HG02623 (cell line): ENCODE measurements at regions not wholly inside any gene's neighbourhood (a gene's known extent, or its start where the extent isn't known, plus 50 kb on each side); places are given as distances from the start of the nearest gene placed in this dataset.
"Not testable (repeated sequence)": the region's sequence is repeated elsewhere in the genome, so short reads cannot be mapped to it uniquely, and the experiment has no call there.

Experiments
- ATAC-seq: cut with Tn5 transposase; IDR thresholded peaks from one replicate; pipeline ENCODE4 v1.9.1; 2021; ENCODE audit warnings: moderate library complexity; ENCODE audit not compliant: unreplicated experiment

DNA sequence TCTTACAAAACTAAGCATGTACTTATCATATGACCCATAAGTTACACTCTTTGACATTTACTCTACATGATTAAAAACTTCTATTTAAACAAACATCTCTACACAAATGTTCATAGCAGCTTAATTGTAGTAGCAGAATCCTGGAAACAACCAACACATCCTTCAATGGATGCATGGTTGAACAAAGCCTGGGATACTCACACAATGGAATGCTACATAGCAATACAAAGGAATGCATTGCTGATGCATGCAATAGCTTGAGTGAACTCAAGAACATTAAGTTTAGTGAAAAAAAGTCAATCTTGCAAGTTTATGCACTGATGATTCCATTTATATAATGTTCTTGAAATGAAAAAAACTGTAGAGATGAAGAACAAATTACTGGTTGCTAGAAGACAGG lies 686.9 kb downstream of the LRRIQ3 start:
- no peak for ATAC-seq

DNA sequence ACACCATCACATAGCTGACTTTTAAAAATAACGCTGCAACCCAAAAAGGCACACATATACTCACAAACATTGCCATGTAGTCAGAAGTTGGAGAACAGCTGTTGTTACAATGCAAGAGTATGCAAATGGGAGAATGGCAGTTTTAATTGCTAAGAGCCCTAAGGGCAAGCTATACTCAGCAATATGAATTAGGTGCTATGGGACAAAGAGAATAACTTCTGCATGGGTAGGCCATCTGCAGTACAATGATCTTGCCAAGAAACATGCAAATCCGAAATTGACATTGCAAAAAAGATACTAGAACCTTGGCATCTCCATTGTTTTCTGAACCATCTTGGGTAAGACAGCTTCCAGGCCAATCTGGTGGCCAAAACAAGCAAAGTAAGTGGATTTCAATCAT lies 697.8 kb downstream of the LRRIQ3 start:
- ATAC-seq = no peak

DNA sequence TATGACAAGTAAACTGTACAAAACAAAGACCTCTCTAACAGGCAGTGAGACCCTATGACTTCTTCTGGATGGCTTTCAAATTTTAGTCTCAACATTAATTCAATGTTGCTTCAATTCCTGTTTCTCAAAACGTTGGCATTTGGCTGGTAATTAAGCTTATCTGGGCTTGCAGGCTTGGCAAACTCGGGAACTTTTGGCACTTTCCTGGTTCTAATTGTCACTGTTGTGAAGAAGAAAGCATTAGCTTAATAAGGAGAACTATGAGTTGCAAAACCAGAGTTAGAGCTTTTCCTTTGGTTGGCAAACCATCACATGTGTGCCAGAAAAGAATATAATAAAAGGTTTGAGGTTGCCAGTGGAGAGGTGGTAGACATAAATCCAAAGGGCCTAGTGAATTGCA lies 698.3 kb downstream of the LRRIQ3 start:
- ATAC-seq = no peak

DNA sequence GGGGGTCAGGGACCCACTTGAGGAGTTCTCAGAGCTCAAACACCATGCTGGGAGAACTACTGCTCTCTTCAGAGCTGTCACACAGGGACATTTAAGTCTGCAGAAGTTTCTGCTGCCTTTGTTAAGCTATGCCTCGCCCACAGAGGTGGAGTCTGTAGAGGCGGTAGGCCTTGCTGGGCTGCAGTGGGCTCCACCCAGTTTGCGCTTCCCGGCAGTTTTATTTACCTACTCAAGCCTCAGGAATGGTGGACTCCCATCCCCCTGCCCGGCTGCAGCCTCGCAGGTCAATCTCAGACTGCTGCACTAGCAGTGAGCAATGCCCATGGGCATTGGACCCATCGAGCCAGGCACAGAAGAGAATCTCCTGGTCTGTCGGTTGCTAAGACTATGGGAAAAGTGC lies 706.4 kb downstream of the LRRIQ3 start:
- ATAC-seq = no peak

DNA sequence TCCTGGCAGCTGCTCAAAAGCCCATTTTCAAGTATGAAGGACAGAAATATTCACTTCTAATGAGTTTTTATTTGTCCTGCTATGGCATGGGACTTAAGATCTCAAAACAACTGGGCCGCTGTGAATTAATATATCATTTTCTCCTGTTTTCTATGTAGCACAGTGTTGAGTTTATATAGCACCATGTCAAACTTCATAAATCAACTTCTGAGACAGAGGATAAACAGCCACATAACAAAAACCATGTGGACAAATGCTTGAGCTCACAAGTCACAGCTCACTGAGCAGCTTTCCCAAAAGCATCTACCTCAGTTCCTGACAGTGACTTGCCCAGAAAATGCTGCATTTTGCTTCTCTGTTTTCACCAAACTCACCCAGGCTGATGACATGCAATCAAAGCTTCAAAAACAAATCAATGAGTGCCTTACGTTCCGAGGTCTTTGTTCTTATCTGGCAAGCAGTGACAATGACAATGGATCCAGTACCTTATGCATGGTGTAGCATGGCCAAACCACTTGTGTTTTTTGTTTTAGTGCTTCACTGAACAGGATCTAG lies 722.6 kb downstream of the LRRIQ3 start:
- no peak for ATAC-seq

DNA sequence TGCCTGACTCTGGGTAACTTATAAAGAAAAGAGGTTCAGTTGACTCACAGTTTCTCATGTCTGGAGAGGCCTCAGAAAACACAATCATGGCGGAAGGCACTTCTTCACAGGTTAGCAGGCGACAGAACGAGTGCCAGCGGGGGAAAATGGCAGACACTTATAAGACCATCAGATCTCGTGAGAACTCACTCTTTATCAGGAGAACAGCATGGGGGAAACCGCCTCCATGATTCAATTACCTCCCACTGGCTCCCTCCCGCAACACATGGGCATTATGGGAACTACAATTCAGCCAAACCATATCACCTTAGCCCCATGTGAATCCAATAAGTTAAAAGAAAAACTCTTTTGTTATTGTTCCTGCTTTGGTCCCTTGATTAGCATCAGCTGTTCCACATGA lies 725.2 kb downstream of the LRRIQ3 start:
- ATAC-seq = no peak

DNA sequence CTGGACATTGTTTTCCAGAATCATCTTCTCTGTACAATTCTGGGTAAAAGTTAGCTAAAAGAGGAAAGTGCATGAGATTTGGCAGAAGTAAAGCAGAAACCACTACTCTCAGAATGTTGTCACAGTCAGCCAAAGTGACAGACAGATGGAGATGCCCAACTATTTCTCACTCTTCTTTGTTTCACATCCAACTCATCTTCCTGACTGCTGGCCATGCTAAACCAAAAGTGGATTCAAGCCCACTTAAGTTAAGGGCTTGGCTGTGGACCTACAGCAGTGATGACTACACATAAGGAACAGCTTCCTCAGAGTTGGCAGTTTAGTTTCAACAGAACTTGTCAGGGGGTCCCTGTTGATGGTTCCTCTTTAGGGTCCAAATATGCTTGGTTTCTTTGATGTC lies 730.2 kb downstream of the LRRIQ3 start:
- ATAC-seq = no peak

DNA sequence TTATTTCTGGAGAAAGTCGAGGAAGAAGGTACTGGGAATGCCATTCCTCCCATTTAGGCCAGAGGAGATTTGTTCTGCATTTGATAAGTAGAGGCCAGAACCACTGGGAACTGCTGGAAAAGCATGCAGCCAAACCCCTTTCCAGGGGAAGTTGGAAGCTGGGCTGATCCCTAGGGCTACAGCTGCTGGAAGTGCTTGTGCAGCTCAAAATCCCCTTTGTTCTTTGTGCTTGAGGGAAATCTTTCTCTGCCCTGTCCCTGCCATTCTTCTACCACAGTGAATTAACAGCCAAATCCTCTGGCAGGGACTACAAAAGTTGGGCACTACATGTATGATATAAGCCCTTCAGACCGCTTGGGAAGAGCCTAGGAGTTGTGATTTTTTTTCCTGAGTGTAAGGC lies 734.1 kb downstream of the LRRIQ3 start:
- no peak for ATAC-seq

DNA sequence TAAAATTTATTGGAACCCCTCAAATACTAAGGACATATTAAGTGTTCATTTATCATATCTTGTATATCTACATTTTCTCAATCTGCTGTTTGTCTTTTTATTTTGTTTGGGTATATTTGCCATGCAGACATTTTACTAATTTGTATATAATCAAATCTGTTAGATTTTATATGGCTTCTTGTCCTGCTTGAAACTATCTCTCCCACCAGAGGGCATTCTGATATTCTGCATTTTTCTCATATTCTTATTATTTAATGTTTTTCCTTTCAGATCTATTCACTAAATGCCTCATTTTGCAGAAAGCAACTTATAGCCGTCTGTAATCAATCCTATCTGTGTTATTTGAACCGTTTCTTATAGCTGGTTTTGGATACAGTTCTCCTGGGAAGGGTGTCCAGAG lies 745.5 kb downstream of the LRRIQ3 start:
- ATAC-seq = no peak

DNA sequence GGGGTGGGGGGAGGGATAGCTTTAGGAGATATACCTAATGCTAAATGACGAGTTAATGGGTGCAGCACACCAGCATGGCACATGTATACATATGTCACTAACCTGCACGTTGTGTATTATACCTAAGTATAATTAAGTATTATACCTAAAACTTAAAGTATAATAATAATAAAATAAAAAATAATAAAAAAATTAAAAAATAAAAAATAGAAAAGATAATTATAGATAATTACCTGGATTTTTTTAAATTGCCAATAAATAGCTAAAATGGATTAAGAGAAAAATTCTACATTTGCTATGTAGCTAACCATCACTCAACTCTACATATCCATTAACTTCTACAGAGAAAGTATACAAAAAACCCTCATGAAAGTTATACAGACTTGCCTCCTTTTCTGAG lies 747.3 kb downstream of the LRRIQ3 start:
- ATAC-seq = not testable (repeated sequence)

DNA sequence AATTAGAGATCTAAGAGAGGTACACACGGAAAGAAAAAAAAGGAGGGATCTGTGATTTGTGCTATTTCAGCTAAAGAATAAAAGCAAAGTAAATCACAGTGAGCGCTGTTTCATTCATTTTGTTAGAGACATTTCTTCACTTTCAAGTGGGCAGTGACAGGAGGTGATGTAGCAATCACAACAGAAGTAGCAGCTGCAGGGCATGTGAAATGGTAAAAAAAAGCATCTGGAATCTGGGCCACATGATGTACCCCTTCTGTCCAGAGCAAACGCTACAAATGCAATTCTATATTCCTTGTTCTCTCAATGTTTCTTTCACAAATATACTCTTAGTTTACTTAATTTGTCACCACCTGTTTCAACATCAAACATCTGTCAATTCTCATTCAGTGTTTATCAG lies 786.5 kb downstream of the LRRIQ3 start:
- no peak for ATAC-seq

DNA sequence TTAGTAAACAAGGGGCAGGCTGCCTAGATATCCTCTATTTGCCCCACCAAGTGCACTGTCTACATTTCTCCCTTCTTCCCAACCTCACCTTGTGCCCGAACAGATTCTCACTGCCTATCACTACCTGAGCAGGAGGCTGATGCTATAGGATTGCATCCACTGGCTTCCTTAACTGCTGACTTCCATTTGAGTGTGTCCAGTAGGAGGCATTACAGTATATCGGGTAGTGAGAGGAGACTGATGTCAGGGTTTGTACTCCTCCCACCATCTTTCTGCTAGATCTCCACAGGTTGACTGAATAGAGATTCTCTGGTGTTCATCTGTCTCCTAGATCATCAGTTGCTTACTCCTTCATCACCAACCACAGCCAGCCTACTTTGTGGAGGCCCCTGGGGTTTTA lies 796.3 kb downstream of the LRRIQ3 start:
- no peak for ATAC-seq

DNA sequence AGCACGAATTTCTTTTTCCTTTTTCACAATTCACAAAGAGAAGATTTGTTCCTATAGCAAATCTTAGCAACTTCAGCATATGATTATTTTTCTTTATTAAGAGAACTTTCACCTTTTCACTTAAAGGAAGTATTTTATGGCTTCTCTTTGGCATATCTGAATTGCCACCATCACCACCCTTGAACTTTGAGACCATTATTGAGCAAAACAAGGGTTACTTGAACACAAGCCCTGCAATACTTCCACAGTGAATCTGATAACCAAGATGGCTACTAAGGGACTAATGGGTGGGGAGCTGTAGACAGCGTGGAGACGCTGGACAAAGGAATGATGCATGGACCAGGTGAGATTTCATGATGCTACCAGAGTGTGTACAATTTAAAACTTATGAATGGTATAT lies 815.0 kb downstream of the LRRIQ3 start:
- no peak for ATAC-seq

DNA sequence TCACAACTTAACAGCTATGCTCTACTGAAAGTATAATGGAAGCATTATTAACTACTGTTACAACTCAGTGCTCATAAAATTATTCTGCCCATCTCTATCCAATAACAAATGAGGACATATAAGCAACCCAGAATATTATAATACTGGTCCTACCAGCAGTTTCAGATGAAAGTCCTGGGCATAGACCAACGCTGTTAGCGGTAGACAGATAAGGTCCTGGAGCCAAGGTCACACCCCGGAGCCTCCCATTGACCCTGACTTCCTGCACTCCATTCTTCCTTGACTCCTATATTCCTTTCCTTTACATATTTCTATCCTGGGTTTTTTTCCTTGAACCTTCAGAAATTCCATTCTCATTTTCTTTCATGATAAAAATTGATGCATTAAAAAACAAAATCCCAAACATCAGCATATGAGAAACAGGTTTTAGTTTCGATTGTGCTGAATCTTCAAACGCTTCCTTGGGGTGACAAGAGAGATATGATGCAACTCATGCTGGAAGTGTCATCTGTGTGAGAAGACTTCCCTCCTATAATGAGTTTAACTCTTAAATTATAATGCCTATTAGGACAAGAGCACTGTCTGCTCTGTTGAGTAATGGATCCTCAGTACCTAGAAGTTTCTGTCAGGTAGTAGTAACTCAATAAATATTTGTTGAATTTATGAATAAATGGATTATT lies 831.1 kb downstream of the LRRIQ3 start:
- no peak for ATAC-seq

DNA sequence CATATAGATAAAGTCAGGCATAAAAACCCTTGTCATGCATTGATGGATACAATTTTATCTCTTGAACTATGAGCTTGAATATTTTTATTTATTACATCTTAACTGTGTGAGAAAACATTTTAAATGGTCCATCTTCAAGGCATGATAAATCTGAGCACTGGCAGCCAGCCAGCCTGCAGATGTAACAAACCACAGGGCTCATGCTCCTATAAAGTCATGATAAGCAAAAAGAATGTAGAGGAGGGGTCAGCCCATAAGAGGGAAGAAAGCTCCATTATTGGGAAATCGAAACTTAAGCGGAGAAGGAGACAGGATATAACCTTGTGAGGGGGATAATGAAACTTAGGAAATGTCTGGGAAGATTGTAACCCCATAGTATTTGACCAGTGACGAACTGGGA lies 839.0 kb downstream of the LRRIQ3 start:
- ATAC-seq = no peak

DNA sequence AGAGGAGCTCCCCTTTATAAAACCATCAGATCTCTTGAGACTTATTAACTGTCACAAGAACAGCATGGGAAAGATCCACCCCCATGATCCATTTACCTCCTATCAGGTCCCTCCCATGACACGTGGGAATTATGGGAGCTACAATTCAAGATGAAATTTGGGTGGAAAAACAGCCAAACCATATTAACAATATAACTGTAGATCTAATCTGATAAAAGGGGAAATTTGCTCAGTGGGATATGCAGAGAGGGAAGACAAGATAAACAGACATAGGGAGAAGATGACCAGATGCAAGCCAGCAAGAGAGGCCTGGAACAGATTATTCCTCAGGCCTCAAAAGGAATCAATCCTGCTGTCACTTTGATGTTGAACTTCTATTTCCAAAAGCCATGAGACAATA lies 841.5 kb downstream of the LRRIQ3 start:
- no peak for ATAC-seq

DNA sequence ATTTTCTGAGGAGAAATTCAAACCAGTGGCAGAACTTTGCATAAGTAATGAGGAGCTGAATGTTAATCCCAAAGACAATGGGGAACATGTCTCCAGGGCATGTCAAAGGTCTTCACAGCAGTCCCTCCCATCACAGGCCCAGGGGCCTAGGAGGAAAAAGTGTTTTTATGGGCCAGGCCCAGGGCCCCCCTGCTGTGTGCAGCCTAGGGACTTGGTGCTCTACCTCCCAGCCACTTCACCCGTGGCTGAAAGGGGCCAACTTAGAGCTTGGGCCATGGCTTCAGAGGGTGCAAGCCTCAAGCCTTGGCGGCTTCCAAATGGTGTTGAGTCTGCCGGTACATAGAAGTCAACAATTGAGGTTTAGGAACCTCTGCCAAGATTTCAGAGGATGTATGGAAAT lies 854.0 kb downstream of the LRRIQ3 start:
- ATAC-seq = no peak

DNA sequence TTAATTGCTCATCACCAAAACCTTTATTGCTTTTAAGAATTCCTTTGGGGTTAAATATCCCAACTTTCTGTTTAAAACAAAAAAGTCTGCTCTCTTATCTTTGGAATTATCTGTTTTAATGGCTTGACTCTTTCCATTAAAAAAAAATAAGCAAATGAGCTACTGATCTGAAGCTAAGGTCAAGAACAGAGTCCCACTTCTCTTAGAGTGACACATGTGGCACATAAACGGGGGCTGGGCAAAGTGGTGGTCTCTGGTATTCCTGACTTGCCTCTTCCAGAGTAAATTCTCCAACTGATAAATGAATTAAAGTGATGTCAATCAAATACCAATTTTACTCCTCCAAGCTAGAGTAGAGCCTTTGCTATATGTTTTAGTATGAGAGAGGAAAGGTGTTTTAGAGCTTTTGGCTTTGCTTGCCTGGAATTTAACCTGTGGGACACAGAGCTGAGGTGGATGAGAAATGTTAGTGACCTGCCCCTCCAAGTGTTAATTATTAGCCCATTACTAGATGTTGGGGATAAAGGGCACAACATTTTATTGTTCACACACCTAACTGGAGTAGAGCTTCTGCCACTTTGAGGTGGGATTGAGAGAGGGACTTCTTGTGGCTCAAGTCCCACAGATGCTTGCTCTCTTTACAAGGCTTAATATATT lies 864.0 kb downstream of the LRRIQ3 start:
- no peak for ATAC-seq

DNA sequence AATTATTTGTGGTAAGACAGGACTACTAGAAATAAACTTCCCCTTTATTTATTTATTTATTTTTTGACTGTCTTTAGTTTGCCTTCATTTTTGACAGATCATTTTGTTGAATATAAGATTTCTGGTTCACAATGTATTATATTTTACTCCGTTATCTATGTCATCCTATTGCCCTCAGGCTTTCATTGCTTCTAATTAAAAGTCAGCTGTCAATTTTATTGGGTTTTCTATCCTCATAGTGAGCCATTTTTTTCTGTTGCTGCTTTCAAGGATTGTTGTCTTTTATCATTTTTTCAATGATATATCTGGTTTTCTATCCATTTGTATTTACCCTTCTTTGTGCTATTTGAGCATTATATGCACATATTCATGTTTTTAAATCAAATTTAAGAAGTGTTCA lies 866.2 kb downstream of the LRRIQ3 start:
- ATAC-seq = no peak

DNA sequence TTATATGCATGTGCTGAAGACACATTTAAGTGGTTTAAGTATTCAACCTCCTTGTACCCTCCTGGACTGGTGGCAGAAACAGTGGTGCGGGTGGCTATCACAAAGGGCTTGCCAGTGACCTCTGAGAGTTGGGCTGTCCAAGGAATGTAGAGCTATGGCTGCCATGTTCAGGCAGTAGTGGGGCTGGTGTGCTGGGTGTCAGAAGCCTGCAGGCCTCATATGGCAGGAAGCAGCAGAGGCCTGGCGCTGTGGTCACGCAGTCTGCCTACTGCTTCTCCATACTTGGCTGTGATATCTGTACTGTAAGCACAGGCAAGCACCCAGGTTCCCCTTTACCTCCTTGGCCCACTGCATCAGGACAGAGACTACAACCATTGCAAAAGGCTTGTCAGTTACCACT lies 870.0 kb downstream of the LRRIQ3 start:
- ATAC-seq = no peak

DNA sequence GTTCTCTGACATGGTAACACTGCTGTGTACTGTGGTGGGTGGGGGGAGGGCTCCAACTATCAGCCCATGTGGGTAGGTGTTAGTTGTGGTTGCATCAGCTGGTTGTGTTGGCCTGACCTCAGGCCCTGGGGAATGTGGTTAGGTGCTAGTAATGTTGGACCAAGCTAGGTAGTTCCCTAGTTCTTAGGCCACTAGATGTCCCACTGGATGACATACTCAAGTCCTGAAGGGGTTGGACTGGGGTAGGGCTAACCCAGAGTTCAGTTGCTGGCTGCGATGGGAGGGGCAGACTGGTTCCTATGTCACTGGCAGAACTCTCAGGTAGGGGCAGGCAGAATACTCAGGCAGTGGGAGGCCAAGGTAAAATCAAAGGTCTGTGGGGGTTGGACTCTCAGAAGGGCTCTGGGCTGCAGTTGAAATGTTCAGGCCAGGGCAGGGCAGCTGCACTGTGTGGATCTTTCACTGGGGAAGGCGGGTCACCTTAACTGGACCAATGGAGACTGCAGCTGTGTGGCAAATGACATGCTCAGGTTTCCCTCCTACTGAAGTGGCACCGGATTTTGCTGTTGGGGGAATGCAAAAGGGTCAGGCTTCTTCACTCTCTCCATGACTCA lies 870.7 kb downstream of the LRRIQ3 start:
- ATAC-seq = no peak

DNA sequence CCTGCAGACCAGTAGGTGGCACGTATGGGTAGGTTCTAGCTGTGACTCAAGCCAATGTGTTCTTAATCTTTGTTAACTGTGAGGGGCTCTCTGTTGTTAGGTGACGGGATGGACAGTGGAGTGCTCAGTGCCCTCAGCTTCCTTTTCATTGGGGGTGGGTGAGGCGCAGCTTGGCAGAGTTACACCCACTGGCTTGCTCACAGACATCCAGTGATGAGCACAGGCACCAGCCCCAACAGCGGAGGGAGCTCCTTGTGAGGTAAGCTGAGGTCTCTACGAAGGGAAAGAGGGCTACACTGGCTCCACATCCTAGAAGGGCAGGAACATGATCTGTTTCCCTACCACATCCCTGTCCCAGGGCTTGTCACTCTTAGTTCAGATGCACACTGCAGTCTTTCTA lies 871.3 kb downstream of the LRRIQ3 start:
- no peak for ATAC-seq
